ENCODE measurements at regions not wholly inside any gene's neighbourhood (a gene's known extent, or its start where the extent isn't known, plus 50 kb on each side); places are given as distances from the start of the nearest gene placed in this dataset.

GRCh38 chr4:125430086-125430485, 115.3 kb downstream of the FAT4 start:
- DNase-seq (ENCODE audit: low spot score): no peak
- in situ Hi-C loops (cut with HindIII; ENCODE audit: low sequenced_read_pairs): no loop called here

DNA sequence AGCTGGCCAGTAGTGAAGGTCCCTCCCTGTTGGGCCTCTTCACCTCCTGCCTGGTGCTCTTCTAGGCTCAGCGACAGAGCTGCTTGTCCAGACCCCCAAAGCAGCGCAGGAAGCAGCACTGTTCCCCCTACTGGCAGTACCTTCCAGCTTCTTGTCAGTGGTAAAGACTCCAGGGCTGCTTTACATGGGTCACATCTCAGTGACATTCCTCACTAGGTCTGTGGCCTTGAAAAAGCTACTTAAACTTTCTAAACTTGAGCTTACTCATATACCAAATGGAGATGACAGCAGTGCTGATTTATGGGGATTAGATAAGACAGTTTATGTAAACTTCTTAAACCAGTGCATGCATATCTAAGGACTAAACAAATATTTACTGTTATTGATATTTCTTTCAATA, 117.3 kb downstream of the FAT4 start:
- in situ Hi-C loops (cut with HindIII; ENCODE audit: low sequenced_read_pairs): no loop called here

GRCh38 chr4:125433453-125433852, 118.7 kb downstream of the FAT4 start:
- in situ Hi-C loops (cut with HindIII; ENCODE audit: low sequenced_read_pairs): no loop called here

More for the DNA sequence above, 117.3 kb downstream of the FAT4 start:
- DNase-seq (ENCODE audit: low spot score): peak; percentile 1

DNA sequence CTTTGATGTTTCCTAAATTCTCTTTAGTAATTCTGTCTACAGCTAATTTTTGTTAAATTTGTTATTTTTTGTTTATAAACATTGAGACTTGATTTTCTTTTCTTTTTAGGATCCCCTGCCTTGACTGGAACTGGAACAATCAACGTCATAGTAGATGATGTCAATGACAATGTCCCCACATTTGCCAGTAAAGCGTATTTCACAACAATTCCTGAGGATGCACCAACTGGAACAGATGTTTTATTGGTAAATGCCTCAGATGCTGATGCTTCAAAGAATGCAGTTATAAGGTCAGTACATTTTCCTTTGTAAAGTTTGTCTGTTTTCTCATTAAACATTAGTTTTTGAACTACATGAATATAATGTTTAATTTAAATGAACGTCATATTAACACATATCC, 119.4 kb downstream of the FAT4 start:
- DNase-seq (ENCODE audit: low spot score): no peak
- in situ Hi-C loops (cut with HindIII; ENCODE audit: low sequenced_read_pairs): no loop called here

More at GRCh38 chr4:125433453-125433852, 118.7 kb downstream of the FAT4 start:
- no peak for DNase-seq (ENCODE audit: low spot score)

DNA sequence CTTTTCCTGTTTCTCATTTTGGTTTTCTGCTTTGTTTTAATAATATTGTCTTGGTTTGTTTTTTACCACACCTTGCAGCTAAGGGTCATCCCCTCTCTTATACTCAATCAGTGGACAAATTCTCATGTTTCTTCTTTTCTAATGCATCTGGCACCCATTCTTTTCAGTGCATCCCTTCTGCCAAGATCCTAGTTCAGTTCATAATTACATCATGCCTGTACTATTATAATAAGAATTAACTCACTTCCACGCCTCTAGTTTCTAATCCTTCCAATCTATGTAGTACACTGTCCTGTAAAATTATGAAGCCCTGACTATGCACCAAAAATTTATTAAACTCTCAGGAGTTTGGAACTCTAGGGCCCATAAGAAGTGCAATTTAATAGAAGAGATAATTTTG, 126.1 kb downstream of the FAT4 start:
- in situ Hi-C loops (cut with HindIII; ENCODE audit: low sequenced_read_pairs): no loop called here
- no peak for DNase-seq (ENCODE audit: low spot score)

DNA sequence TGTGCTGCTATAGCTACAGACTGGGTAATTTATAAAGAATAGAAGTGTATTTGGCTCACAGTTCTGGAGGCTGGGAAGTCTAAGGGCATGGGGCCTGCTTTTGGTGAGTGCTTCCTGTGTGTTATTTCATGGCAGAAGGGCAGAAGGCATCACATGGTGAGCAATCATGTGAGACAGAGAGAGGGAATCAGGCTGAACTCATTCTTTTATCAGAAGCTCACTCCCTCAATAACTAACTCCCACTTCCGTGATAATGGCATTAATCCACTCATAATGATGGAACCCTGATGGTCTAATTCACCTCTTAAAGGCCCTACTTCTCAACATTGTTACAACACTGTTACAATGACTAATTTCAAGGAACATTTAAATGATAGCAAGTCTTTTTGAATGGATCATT, 129.4 kb downstream of the FAT4 start:
- DNase-seq (ENCODE audit: low spot score): no peak
- in situ Hi-C loops (cut with HindIII; ENCODE audit: low sequenced_read_pairs): no loop called here

DNA sequence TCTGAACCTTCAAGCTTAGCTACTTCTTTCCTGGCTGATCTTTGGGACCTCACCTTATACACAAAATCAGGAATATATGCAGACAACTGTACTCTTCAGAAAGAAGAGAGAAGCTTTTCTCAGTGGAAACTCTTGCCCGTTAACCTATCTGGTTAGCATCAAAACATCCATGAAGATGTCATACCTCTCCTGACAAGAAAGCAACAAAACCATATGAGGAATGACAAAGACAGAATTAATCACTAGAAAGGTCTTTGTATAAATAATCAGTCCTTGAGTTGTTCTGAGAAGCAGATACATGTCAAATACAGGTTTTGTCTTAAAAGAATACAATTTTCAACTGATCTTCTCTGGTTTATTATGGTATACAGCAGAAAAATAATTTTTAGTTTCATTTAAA, 130.8 kb downstream of the FAT4 start:
- in situ Hi-C loops (cut with HindIII; ENCODE audit: low sequenced_read_pairs): no loop called here
- DNase-seq (ENCODE audit: low spot score): no peak

DNA sequence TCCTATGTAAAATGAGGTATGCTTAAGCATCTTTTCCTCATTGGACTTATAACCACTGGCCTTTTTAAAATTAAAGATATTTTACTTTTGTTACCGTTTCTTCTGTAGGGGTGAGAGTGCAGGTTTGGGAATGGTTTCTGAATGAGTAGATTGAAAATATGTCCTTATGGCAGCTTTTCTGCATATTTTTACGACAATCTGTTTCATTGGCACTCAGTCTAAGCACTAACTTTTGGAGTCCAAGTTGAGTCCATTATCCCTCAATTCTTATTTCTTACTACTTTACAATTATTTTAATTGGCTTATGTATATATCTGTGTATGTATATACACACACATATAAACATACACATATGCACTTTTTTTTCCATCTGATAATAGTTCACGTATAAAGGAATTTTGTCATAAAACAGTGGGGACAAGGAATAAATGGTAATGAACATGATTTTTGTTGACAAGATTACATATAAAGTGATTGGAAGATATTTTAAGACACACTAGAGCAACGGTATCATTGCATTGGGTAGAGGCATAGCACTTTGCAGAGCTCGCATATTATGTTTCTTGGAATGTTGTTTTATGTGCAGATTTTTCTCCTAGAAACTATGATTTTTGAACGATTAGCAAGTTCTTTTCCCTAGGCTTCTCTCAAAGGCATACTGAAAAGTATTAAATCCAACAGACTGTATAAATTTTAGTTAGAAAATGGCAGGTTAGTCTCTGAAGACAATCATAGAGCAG, 133.0 kb downstream of the FAT4 start:
- in situ Hi-C loops (cut with HindIII; ENCODE audit: low sequenced_read_pairs): no loop called here

GRCh38 chr4:125456075-125456474, 141.3 kb downstream of the FAT4 start:
- in situ Hi-C loops (cut with HindIII; ENCODE audit: low sequenced_read_pairs): no loop called here
- no peak for DNase-seq (ENCODE audit: low spot score)

More for the DNA sequence above, 133.0 kb downstream of the FAT4 start:
- DNase-seq (ENCODE audit: low spot score): no peak

GRCh38 chr4:125459531-125459930, 144.8 kb downstream of the FAT4 start:
- in situ Hi-C loops (cut with HindIII; ENCODE audit: low sequenced_read_pairs): no loop called here
- DNase-seq (ENCODE audit: low spot score): no peak

DNA sequence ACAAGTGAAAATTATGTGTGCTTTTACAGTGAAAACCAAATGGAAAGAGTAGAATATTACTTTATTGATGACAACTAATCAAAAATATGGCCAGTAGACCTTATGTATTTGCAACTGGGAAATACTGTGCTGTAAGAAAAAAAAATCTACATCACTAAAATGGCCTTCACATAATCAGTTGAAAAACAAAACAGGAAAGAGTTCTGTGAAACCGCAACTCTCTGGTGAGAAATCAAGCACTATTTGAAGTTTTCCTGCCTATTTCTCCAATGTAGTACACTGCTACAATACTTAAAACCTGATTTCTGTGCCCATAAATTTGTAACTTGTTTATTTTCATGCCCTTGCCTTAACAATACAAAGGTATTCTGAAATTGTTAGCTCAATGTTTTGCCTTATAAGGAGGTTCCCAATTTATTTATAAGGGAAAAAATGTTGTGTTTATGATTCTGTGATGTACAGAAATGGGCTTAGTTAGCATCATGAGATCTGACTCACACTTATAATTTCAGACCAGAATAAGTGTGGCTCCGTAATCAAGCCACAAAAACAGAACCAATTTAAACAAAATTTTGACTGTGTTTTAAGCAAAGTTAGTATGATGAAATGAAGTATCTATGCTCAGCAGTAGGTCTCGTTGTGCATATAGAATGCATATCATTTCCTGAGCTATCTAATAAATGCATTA, 147.1 kb downstream of the FAT4 start:
- in situ Hi-C loops (cut with HindIII; ENCODE audit: low sequenced_read_pairs): no loop called here
- no peak for DNase-seq (ENCODE audit: low spot score)

- in situ Hi-C loops (cut with HindIII; ENCODE audit: low sequenced_read_pairs): no loop called here
- DNase-seq (ENCODE audit: low spot score): no peak
These were observed 149.4 kb downstream of the FAT4 start for GRCh38 chr4:125464146-125464545.

DNA sequence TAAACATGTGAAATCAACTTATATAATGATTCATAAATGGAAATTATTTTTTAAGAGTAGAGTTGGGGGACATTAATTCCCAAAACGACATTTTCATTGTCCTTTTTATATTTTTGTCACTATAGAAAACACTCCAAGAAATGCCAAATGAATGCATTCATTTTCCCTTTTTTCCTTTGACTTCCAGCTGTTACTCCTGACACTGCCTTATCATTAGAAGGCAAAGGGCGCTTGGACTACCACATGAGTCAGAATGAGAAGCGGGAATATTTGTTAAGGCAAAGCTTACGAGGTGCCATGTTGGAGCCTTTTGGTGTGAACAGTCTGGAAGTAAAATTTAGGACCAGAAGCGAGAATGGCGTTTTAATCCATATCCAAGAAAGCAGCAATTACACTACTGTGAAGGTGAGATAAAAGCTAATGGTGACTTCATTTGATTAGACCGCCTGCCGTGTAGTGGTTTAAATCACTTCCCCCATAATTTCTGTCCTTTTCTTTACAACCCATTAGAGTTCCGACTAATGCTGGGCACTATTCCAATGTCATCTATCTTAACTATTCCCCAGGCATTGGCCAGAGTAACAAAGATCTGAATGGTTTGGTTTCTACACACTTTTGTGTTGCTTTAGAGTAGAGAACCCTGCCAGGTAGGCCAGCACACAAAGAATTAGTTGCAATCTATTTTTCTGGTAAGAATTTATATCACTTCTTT, 166.7 kb downstream of the FAT4 start:
- no peak for DNase-seq (ENCODE audit: low spot score)
- in situ Hi-C loops (cut with HindIII; ENCODE audit: low sequenced_read_pairs): no loop called here

GRCh38 chr4:125482822-125483221, 168.1 kb downstream of the FAT4 start:
- in situ Hi-C loops (cut with HindIII; ENCODE audit: low sequenced_read_pairs): no loop called here
- DNase-seq (ENCODE audit: low spot score): no peak

- DNase-seq (ENCODE audit: low spot score): no peak
- in situ Hi-C loops (cut with HindIII; ENCODE audit: low sequenced_read_pairs): no loop called here
These were observed 168.5 kb downstream of the FAT4 start for GRCh38 chr4:125483278-125483677.

GRCh38 chr4:125484912-125485311, 170.2 kb downstream of the FAT4 start:
- in situ Hi-C loops (cut with HindIII; ENCODE audit: low sequenced_read_pairs): no loop called here
- DNase-seq (ENCODE audit: low spot score): no peak

GRCh38 chr4:125486351-125486750, 171.6 kb downstream of the FAT4 start:
- no peak for DNase-seq (ENCODE audit: low spot score)
- in situ Hi-C loops (cut with HindIII; ENCODE audit: low sequenced_read_pairs): no loop called here

DNA sequence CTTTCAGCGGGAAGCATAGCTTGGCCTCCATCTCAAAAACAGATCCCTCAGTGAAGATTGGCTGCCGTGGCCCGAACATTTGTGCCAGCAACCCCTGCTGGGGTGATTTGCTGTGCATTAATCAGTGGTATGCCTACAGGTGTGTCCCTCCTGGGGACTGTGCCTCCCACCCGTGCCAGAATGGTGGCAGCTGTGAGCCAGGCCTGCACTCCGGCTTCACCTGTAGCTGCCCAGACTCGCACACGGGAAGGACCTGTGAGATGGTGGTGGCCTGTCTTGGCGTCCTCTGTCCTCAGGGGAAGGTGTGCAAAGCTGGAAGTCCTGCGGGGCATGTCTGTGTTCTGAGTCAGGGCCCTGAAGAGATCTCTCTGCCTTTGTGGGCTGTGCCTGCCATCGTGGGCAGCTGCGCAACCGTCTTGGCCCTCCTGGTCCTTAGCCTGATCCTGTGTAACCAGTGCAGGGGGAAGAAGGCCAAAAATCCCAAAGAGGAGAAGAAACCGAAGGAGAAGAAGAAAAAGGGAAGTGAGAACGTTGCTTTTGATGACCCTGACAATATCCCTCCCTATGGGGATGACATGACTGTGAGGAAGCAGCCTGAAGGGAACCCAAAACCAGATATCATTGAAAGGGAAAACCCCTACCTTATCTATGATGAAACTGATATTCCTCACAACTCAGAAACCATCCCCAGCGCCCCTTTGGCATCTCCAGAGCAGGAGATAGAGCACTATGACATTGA, 175.4 kb downstream of the FAT4 start:
- no peak for DNase-seq (ENCODE audit: low spot score)
- in situ Hi-C loops (cut with HindIII; ENCODE audit: low sequenced_read_pairs): no loop called here

DNA sequence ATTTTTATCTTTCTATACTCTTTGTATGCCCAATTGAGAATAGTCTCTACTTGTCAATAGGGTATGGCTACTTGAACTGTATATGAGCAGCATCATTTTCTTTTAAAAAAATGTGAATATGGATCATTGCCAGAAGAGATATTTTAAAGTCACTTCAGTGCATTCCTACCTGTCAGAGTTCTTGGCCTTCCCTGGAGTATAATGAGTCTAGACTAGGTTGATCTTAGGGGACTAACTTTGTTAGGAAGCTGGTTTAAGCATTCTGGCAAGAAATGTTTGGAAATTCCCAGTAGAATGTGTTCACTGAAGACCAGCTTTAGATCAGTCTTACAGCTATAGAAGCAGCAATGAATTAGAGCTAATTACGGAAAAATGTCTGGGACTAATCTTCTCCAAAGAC, 178.2 kb downstream of the FAT4 start:
- in situ Hi-C loops (cut with HindIII; ENCODE audit: low sequenced_read_pairs): no loop called here

DNA sequence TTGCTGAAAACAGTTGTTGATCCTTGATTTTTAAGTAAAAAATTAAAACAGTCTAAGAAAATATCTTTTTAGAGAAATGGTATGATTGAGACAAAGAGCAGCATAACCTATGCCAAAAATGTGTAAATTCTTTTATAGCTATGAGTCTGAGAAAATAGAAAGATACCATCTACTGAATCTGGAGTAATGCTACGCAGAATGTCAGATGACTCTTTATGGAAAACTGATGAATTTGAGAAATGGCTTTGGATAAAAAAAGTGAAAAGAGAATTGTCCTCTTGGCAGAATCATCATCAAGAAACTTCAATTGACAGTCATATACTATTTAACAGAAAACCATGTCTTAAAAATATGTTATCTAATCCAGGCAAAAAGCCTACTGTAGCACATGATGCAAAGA, 183.1 kb downstream of the FAT4 start:
- in situ Hi-C loops (cut with HindIII; ENCODE audit: low sequenced_read_pairs): no loop called here
- DNase-seq (ENCODE audit: low spot score): no peak

More for the DNA sequence above, 178.2 kb downstream of the FAT4 start:
- no peak for DNase-seq (ENCODE audit: low spot score)

All from G401 (cell line).